Left cardiac atrium (tissue), 4 donors: ENCODE measurements at regions not wholly inside any gene's neighbourhood (a gene's known extent, or its start where the extent isn't known, plus 50 kb on each side); places are given as distances from the start of the nearest gene placed in this dataset.

Experiments used
- ATAC-seq, 2 donors: fragments of 200-7000 bp; cut with Tn5 transposase; one replicate each; pipeline ENCODE4 v1.9.1; 2020; ENCODE audit warnings: mild to moderate bottlenecking in 2 of 2, moderate library complexity in 2 of 2
- DNase-seq: peaks from one replicate; pipeline ENCODE4 v3.0.0-alpha.2; 2020
- intact Hi-C, 2 donors: fragments of 100-400 bp; cut with DNase I; formaldehyde crosslinking; loops; one replicate each; pipeline versions ENCODE4 v1.14.1 to v1.15.1; 2022 to 2023
- donor health status: DM: no; HTN: yes; CAD: no.
- donor health status: DM: no; HTN: yes; CAD: no; lungs with severe emphysema.
- donor health status: DM: yes; HTN: yes; CAD: no.
- donor health status: Dilated cardiomyopathy.

GRCh38 chr10:93175490-93175889 is 101.8 kb downstream of the CYP26A1 start:
- DNase-seq, result no peak
- intact Hi-C loops, result no loop called here
- no peak for ATAC-seq

- no peak for ATAC-seq
- intact Hi-C loops, result no loop called here
- DNase-seq, result no peak
Observed at GRCh38 chr10:93177511-93177910, 103.8 kb downstream of the CYP26A1 start.

DNA sequence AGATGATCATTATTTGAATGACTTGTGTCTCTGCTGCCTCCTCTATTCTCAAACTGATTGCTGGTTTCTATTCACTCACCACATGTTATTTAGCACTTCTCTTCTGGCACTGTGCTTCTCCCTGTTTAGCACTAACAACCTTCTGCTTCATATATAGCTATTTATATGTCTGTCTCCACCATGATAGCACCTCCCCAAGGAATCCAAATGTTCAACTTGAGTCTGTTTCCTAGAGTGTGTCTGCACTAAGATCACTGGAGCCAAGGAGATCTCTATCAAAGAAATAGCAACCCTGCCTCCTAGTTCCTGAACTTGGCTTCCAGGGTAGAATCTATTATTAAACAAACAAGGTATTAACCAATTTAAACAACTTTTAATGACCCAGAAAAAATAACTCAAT is 104.5 kb downstream of the CYP26A1 start:
- no peak for ATAC-seq
- intact Hi-C loops, result no loop called here
- no peak for DNase-seq

DNA sequence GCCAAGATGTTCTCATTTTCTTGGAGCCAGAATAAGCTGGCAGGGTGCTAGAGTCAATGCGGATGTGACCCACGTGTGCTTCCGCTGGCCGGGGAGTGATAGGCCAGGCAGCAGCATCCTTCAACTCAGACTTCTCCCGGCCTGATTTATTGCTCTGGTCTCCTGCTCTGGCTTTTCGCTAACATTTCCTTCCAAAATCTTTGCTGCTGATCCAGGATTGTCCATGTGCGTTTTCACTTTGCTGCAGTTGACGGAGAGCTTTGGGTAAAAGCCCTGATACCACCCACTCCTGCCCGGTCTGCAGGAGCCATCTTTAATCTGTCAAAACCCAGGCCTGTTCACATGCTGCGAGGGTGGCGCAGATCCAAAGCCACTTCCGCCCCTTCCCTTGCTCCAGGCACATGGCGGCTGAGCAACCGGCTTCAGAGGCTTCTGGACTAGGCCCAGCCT is 106.8 kb downstream of the CYP26A1 start:
- ATAC-seq (peak; percentile 87 to 89), DNase-seq (peak; percentile 67)
- intact Hi-C loops, result no loop called here

DNA sequence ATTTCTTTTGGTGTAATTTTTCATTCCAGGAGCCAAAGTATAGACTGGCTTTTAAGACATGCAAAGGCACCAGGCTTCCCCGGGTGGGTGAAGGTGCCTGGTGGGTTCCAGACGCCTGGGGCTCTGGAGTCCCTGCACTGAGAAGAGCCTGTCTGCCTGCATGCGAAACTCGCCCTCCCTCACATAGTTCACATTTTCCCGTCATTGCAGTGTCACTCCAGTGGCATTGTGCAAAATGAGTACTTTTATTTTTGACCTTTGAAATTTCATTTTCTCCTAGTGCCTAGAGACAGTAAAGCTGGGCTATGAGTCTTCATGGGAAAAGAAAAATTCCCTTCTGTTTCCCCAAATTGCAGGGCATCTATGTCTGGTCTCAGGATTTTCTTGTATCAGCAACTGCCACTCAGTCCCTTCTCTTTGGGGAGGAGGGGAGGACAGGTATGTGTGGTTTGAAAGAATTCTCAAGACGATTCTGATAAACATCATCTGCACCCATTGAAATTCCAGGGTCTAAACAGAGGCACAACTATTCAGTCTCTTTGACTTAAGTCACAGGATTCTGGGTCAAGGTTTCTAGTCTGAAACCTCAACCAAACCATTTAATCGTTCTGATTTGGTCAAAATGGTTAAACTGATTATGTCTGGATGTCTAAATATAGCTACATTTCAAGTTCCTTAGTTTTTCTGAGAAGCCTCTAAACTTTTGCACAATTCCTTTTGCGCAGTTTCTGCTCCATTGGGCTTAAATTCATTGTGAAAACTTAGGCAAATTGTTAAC is 107.8 kb downstream of the CYP26A1 start:
- ATAC-seq (no peak), DNase-seq (no peak)
- intact Hi-C loops, result no loop called here

DNA sequence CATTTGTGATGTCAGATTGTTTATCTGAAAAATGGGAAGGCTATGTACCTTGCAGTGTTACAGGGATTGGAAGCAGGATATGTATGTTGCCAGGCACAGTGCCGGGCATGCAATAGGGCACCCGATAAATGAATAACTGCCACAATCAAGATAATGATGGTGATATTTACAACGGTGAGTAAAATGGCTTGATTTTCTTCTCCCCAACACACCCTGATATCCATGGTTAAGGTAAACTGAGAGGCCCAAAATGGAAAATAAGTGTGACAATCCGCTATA is 108.3 kb downstream of the CYP26A1 start:
- intact Hi-C loops, result no loop called here
- no peak for ATAC-seq
- DNase-seq, result no peak

DNA sequence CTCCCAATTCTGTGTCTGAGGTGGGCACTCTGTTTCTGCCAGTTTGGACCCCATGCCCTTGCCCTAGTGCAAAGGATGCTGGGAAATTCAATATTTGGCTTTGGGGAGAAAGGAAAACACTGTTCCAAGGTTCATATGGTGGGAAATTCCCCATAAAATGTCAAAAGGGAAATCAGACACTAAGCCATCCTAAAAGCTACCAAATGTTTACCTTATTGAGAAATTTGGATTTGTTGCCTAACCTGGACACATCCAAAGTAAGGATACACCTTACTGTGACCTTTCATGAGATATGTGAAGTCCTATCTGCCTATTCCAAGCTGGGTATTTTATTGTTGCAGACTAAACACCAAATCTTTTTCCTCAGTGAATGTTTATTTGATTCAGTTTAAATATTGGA is 109.1 kb downstream of the CYP26A1 start:
- intact Hi-C loops, result no loop called here
- DNase-seq, result no peak
- ATAC-seq, result no peak

GRCh38 chr10:93186653-93187052 is 113.0 kb downstream of the CYP26A1 start:
- no peak for DNase-seq
- ATAC-seq, result no peak
- intact Hi-C loops, result no loop called here

DNA sequence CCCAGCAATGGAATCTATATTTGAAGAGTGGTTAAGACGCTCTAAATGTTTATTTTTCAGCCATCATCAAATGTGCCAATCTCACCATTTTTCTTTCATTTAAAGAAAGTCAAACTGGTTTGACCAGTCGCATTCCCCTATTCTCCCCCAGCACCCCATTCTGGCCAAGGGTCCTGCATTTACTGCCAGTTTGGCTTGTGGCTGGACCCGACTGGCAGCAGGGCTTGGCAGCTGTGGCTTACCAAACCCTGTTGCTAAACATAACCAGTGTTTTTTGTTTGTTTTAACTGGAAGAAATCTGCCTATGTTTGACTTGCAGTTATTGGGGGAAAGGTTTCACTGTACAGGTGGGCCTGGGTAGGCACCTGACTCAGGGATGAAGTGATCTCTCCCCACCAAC is 116.3 kb downstream of the CYP26A1 start:
- DNase-seq (no peak), ATAC-seq (no peak)

GRCh38 chr10:93190372-93190771 is 116.7 kb downstream of the CYP26A1 start:
- DNase-seq (no peak), ATAC-seq (no peak)
- intact Hi-C loops, result no loop called here

More for the DNA sequence above, 116.3 kb downstream of the CYP26A1 start:
- intact Hi-C loops, result no loop called here

GRCh38 chr10:93193906-93194305 is 120.2 kb downstream of the CYP26A1 start:
- no peak for ATAC-seq
- DNase-seq, result no peak
- intact Hi-C loops, result no loop called here

- intact Hi-C loops, result no loop called here
- peak; percentile 80 to 87 for ATAC-seq
Observed at GRCh38 chr10:93198401-93199131, 124.9 kb downstream of the CYP26A1 start.

DNA sequence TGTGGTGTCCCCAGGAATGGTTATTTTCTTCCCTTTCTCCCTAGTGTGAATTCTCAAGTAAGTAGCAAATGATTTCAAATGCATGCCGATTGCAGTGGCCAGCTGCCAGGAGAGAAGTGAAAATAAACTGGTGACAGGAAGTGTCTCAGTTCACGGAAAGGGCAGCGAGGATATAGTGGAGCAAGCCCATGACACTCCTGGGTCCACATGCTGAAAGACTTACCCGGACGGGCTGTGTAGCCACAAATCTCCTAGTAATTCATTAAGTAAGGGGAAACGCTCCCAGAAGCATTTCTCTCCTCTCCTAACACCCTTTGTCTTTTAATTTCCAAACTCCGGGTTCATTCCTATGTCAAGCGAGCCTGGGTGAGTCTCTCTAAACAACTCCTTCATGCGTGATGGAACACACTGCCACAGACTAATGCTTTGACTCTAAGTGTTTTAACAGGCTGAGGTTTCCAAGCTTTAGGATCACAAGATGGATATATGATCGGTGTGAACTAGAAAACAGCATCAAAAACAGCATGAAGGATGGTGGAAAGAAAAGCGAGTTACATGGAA is 125.6 kb downstream of the CYP26A1 start:
- DNase-seq, result peak; percentile 83
- ATAC-seq, result peak; percentile 92 to 93
- intact Hi-C loops, result no loop called here

More at GRCh38 chr10:93198401-93199131, 124.9 kb downstream of the CYP26A1 start:
- DNase-seq, result peak; percentile 34

DNA sequence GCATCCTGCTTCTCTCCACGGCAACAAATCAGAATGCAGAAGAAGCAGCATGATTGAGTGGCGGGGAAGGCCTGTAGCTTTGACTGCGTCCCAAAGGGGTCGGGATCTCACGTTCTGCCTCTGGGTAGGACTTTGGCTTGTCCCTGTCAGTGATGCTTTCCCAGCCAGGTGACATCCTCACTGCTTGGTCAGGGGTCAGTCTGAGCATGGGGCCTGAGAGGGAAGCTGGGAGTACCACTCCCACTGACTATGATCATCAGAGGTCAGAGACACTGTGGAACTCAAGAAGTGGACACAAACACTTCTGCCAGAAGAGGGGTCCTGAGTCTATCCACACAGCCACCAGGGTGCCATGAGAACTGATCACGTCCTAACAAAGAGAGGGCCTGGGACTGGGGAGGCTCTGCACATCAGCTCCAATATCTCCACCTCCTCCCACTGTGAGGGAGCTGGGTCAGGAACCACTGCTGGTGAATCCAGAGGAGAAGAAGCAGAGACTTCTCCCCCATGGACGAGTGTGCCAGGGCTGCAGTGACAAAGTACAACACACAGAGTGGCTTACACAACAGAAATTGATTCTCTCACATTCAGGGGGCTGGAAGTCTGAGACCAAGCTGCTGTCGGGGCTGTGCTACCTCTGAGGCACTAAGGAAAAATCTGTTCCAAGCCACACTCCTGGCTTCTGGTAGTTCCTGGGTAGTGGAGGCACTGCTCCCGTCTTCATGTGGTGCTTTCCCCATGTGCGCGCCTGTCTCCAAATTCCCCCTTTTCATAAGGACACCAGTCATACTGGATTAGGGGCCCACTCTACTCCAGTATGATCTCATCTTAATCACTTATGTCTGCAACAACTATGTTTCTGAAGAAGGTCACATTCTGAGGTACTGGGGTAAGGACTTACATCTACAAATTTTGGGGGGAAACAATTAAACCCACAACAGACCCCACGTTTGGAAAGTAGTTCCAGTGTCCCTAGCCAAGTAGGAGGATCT is 131.1 kb downstream of the CYP26A1 start:
- intact Hi-C loops, result no loop called here
- DNase-seq (no peak), ATAC-seq (no peak)

DNA sequence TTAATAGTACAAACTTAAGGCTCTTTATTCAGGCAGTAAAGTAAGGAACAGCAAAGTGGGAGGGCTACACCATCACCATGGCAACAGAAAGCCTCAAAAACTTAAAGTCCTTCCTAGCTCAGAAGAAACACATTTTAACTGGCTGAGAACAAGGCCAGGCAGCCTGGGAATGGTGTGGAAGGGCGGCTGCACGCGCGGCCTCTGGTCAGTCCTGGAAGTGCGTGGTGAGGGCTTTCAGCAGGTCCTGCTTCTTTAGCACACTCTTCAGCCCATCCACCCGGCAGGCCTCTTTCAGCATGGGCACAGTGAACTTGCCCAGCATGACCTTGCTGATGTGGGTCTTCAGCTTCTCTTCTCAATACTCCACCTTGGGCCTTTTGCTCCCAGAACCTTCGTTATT is 133.0 kb downstream of the CYP26A1 start:
- DNase-seq (no peak), ATAC-seq (no peak)
- intact Hi-C loops, result no loop called here

- DNase-seq (peak; percentile 41), ATAC-seq (peak; percentile 67 to 89)
- intact Hi-C loops, result no loop called here
Observed at GRCh38 chr10:93208717-93209464, 135.2 kb downstream of the CYP26A1 start.

DNA sequence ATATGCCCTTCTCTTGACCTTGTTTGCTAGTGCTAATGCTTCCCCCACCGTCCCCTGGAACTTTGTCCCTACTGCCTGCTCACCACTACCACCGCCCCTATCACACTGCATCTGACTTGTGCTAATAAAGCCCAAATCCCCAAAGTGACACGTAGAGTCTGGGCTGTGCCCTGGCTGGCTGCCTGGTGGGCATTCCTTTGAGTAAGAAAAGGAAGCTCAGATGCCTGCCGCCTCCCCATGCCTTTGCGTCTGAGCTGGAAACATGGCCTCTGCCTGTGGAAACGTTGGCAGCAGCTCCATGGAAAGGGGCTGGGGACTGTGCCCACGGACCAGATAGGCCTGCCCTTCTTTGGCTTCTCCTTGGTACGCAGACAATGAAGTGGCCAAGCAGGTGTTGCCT is 138.3 kb downstream of the CYP26A1 start:
- DNase-seq (no peak), ATAC-seq (no peak)
- intact Hi-C loops, result no loop called here

DNA sequence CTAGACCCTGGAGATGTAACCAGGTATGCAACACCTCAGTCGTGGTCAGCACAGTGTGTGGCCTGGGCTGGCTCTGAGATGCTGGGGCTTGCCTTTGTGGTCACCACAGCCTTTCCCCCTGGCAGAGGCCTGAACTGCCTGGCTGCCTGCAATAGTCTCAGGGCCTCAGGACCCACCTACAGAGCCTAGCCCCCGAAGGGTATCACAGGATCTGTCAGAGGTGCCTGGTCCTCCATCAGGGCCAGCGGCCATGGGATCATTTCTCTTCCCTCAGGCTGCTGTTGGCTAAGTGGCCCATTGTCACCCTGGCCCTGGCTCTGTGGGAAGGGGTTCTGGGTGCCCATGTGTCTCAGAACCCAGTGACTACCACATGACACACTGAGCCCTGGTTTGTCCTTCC is 141.6 kb downstream of the CYP26A1 start:
- intact Hi-C loops, result no loop called here
- ATAC-seq (no peak), DNase-seq (no peak)
